ENCODE measurements at regions not wholly inside any gene's neighbourhood (a gene's known extent, or its start where the extent isn't known, plus 50 kb on each side); places are given as distances from the start of the nearest gene placed in this dataset.
"Not testable (repeated sequence)": the region's sequence is repeated elsewhere in the genome, so short reads cannot be mapped to it uniquely, and the experiment has no call there.

- Histone ChIP-seq H3K4me1 (no peaks in the 10 kb centered on the region), H3K27me3 (replicated peaks in 1 of 7) (no peaks in the 10 kb centered on the region), H3K9me3 (peaks cover 0 to 43% (median 31%) of the 10 kb centered on the region in 8 donors), H3K4me3 (no peak overlapping the region), H3K27ac (no peak overlapping the region), H3K36me3 (no peaks in the 10 kb centered on the region)
- DNase-seq, result no peak
- WGBS, 5 donors, result 67 to 77% (median 74%) methylated on average over 5 of the region's 5 CpGs
- intact Hi-C loops (cut with DNase I; ENCODE audit: low total_unique reads), result no loop called here
- TF ChIP-seq POLR2AphosphoS5 (IDR thresholded peaks at IDR 0.05), result no peak
- no peak for TF ChIP-seq CTCF (IDR thresholded peaks at IDR 0.05 in 8 of 11, conservative IDR thresholded peaks at IDR 0.05 in 3 of 11)
- TF ChIP-seq POLR2A (IDR thresholded peaks at IDR 0.05), result no peak
These were observed 717.0 kb upstream of the MBL2 start for GRCh38 chr10:53489335-53490182.

GRCh38 chr10:53487019-53487983, 714.7 kb upstream of the MBL2 start:
- no peak overlapping the region for H3K4me3 ChIP-seq
- intact Hi-C loops (cut with DNase I; ENCODE audit: low total_unique reads), result no loop called here
- 80 to 89% (median 87%) methylated on average over 17 of the region's 17 CpGs for WGBS, 5 donors
- no peaks in the 10 kb centered on the region for H3K36me3 ChIP-seq
- TF ChIP-seq CTCF (IDR thresholded peaks at IDR 0.05 in 8 of 11, conservative IDR thresholded peaks at IDR 0.05 in 3 of 11) (no peak), POLR2AphosphoS5 (IDR thresholded peaks at IDR 0.05) (no peak), POLR2A (IDR thresholded peaks at IDR 0.05) (no peak)
- no peaks in the 10 kb centered on the region for H3K4me1 ChIP-seq
- H3K27ac ChIP-seq, result no peak overlapping the region
- no peak for DNase-seq
- peaks cover 0 to 48% (median 34%) of the 10 kb centered on the region in 8 donors for H3K9me3 ChIP-seq
- no peaks in the 10 kb centered on the region for H3K27me3 ChIP-seq (replicated peaks in 1 of 7)

- H3K4me1 ChIP-seq; H3K4me3 ChIP-seq; DNase-seq; H3K27me3 ChIP-seq (replicated peaks in 1 of 7); intact Hi-C loops (cut with DNase I; ENCODE audit: low total_unique reads); H3K27ac ChIP-seq; H3K36me3 ChIP-seq: not testable (repeated sequence)
- H3K9me3 ChIP-seq, result peaks cover 0 to 48% (median 35%) of the 10 kb centered on the region in 8 donors
- WGBS, 5 donors, result 79 to 89% (median 82%) methylated on average over 4 of the region's 4 CpGs
These were observed 712.8 kb upstream of the MBL2 start for GRCh38 chr10:53485422-53485821.

GRCh38 chr10:53479365-53479764, 706.8 kb upstream of the MBL2 start:
- Histone ChIP-seq H3K27ac (no peak overlapping the region), H3K4me3 (no peak overlapping the region), H3K27me3 (replicated peaks in 1 of 7) (no peaks in the 10 kb centered on the region), H3K9me3 (peaks cover 0 to 13% (median 3%) of the 10 kb centered on the region in 8 donors), H3K36me3 (no peaks in the 10 kb centered on the region), H3K4me1 (no peaks in the 10 kb centered on the region)
- no peak for DNase-seq
- TF ChIP-seq POLR2AphosphoS5 (IDR thresholded peaks at IDR 0.05) (no peak), CTCF (IDR thresholded peaks at IDR 0.05 in 8 of 11, conservative IDR thresholded peaks at IDR 0.05 in 3 of 11) (no peak), POLR2A (IDR thresholded peaks at IDR 0.05) (no peak)
- intact Hi-C loops (cut with DNase I; ENCODE audit: low total_unique reads), result no loop called here
- 52 to 66% (median 60%) methylated on average over 2 of the region's 2 CpGs for WGBS, 5 donors
